ENCODE measurements at regions not wholly inside any gene's neighbourhood (a gene's known extent, or its start where the extent isn't known, plus 50 kb on each side); places are given as distances from the start of the nearest gene placed in this dataset.

DNA sequence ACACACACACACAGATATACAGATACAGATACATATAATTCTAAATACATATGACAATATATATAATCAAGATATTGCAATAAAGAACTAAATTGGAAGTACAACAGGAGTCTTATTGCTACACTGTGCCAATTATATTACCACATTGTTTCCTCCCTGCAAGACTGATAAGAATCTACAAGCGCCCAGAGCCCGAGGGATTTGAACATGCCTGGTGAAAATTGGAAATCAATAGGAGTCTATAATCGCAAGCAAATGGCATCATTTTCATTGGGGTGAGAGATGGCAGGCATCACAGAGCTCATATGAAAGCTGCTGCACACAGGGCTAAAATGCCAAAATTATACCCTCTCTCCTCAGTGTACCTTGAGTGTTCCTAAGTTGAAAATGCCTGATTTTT, 152.9 kb upstream of the PTBP2 start:
- TF ChIP-seq ZNF79 (CRISPR knock-in tag; IDR thresholded peaks at IDR 0.05; ENCODE audit: low read depth) (no peak), RUNX1 (IDR thresholded peaks at IDR 0.05; ENCODE audit: low read depth) (no peak), NR2F6 (CRISPR knock-in tag; IDR thresholded peaks at IDR 0.05) (no peak), KDM1A (IDR thresholded peaks at IDR 0.05) (no peak), CREB1 (IDR thresholded peaks at IDR 0.05) (no peak), CREB1 (CRISPR knock-in tag; IDR thresholded peaks at IDR 0.05) (no peak), POLR2AphosphoS2 (IDR thresholded peaks at IDR 0.05; ENCODE audit: low read length) (no peak), POLR2A (conservative IDR thresholded peaks at IDR 0.05) (no peak)
- TF ChIP-seq, protein P1, sequence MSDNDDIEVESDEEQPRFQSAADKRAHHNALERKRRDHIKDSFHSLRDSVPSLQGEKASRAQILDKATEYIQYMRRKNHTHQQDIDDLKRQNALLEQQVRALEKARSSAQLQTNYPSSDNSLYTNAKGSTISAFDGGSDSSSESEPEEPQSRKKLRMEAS (CRISPR knock-in tag; IDR thresholded peaks at IDR 0.05): no peak
